ENCODE measurements at regions not wholly inside any gene's neighbourhood (a gene's known extent, or its start where the extent isn't known, plus 50 kb on each side); places are given as distances from the start of the nearest gene placed in this dataset.

- H3K27me3 ChIP-seq (ENCODE audit: control insufficient read depth in 2 of 2, insufficient read depth in 2 of 2, low read length in 2 of 2) = no peaks in the 10 kb centered on the region
- H2AFZ ChIP-seq (ENCODE audit: low read depth, low read length) = no peak overlapping the region
- H3K4me2 ChIP-seq (ENCODE audit: insufficient read depth, low read length) = no peak overlapping the region
- H3K9ac ChIP-seq (replicated peaks; ENCODE audit: extremely low read depth, insufficient read depth, low read length) = no peak overlapping the region
- no peaks in the 10 kb centered on the region for H3K79me2 ChIP-seq (ENCODE audit: control insufficient read depth, insufficient read depth, low read length)
- FAIRE-seq (no peak), DNase-seq (ENCODE audit: low read depth, low spot score) (no peak)
- no peaks in the 10 kb centered on the region for H3K9me3 ChIP-seq (replicated peaks; ENCODE audit: control insufficient read depth, insufficient read depth, low read length)
- dilution Hi-C loops (cut with MboI; ENCODE audit: extremely low pct_ligation_motif_present, low sequenced_read_pairs) (no loop called here), intact Hi-C loops (cut with micrococcal nuclease) (no loop called here)
- H3K4me3 ChIP-seq (replicated peaks in 1 of 3; ENCODE audit: insufficient read depth in 1 of 3, low read depth in 1 of 3, low read length in 3 of 3) = no peak overlapping the region
- CTCF ChIA-PET = no interaction called here
- no peaks in the 10 kb centered on the region for H3K9me1 ChIP-seq (replicated peaks; ENCODE audit: control insufficient read depth, extremely low read depth, insufficient read depth, low read length)
- no peaks in the 10 kb centered on the region for H3K36me3 ChIP-seq (ENCODE audit: control insufficient read depth in 2 of 2, extremely low read depth in 1 of 2, insufficient read depth in 2 of 2, low read length in 2 of 2)
- BruUV-seq (replicated peaks) = no TSS peak
- no peaks in the 10 kb centered on the region for H4K20me1 ChIP-seq (replicated peaks; ENCODE audit: control insufficient read depth, extremely low read depth, insufficient read depth, low read length)
- POLR2A ChIA-PET = no interaction called here
- H3K27ac ChIP-seq (ENCODE audit: insufficient read depth, low read depth, low read length) = no peak overlapping the region
- no peaks in the 10 kb centered on the region for H3K4me1 ChIP-seq (ENCODE audit: control insufficient read depth, extremely low read depth, insufficient read depth, low read length)
- TF ChIP-seq MAX (IDR thresholded peaks at IDR 0.05; ENCODE audit: insufficient read depth, insufficient read length) (no peak), POLR2A (IDR thresholded peaks at IDR 0.05; ENCODE audit: low read depth, low read length) (no peak), CTCF (IDR thresholded peaks at IDR 0.05; ENCODE audit: extremely low read depth in 1 of 2, insufficient read depth in 1 of 2, low read depth in 1 of 2, low read length in 2 of 2) (no peak), MYC (IDR thresholded peaks at IDR 0.05; ENCODE audit: low read depth, low read length) (no peak), JUN (IDR thresholded peaks at IDR 0.05; ENCODE audit: borderline replicate concordance, insufficient read depth, insufficient read length, low read depth) (no peak), FOS (IDR thresholded peaks at IDR 0.05; ENCODE audit: borderline replicate concordance, insufficient read depth, low read length) (no peak), POLR2AphosphoS5 (IDR thresholded peaks at IDR 0.05; ENCODE audit: insufficient read depth, low read depth, low read length) (no peak), EZH2 (IDR thresholded peaks at IDR 0.05; ENCODE audit: borderline replicate concordance, low read depth, low read length, severe bottlenecking) (no peak), GATA2 (IDR thresholded peaks at IDR 0.05; ENCODE audit: insufficient read depth, insufficient read length, low read depth, low read length) (no peak)
These were observed 1507.1 kb downstream of the UQCRFS1 start for GRCh38 chr19:27705896-27706295.

Data from endothelial cell of umbilical vein (primary cell).